ENCODE measurements at regions not wholly inside any gene's neighbourhood (a gene's known extent, or its start where the extent isn't known, plus 50 kb on each side); places are given as distances from the start of the nearest gene placed in this dataset.

DNA sequence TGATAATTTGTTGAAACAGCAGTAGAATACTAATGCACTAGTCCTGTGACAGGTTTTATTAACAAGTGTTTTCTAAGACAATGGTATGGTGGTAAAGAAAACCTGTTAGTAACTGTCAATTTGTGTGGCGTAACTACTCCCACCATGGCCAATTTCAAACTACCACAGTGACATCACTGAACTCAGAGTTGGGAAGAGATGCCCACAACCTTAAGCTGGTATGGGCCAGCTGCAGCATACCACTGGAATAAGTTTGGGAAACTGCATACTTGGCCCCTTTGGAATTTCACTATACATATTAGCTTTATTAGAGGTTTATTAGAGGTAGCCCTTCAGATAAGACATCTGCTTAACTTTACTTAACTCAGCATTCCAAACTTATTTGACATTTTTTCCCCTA is 419.4 kb downstream of the NDFIP2 start:
- Histone ChIP-seq H3K79me2 (ENCODE audit: insufficient read depth, low read length) (no peaks in the 10 kb centered on the region), H3K27ac (ENCODE audit: insufficient read length, low read depth, low read length) (no peak overlapping the region), H2AFZ (ENCODE audit: low read length) (no peak overlapping the region), H3K27me3 (ENCODE audit: insufficient read depth, low read length) (no peaks in the 10 kb centered on the region), H2BK5ac (ENCODE audit: insufficient read length, low read length) (no peak overlapping the region), H3K4me1 (ENCODE audit: insufficient read depth, low read length) (no peaks in the 10 kb centered on the region), H2AK5ac (ENCODE audit: insufficient read length, low read length) (no peak overlapping the region), H3K4ac (ENCODE audit: low read depth, low read length) (no peak overlapping the region), H3K14ac (ENCODE audit: insufficient read depth, low read length) (no peak overlapping the region), H3K79me1 (ENCODE audit: insufficient read depth, low read depth, low read length, poor library complexity, severe bottlenecking) (no peaks in the 10 kb centered on the region), H2BK20ac (ENCODE audit: low read depth, low read length, poor library complexity, severe bottlenecking) (no peak overlapping the region), H3K4me2 (ENCODE audit: insufficient read depth, insufficient read length, low read length) (no peak overlapping the region), H3K9me3 (ENCODE audit: control insufficient read depth, low read depth, low read length) (no peaks in the 10 kb centered on the region), H4K91ac (ENCODE audit: insufficient read length, low read depth, low read length) (no peak overlapping the region), H3T11ph (ENCODE audit: low read length) (no peak overlapping the region), H2BK12ac (ENCODE audit: insufficient read length, low read depth, low read length) (no peak overlapping the region), H2BK15ac (ENCODE audit: low read depth, low read length) (no peak overlapping the region), H3K23ac (ENCODE audit: insufficient read length, low read depth, low read length) (no peak overlapping the region), H2BK120ac (ENCODE audit: low read depth, low read length, poor library complexity, severe bottlenecking) (no peak overlapping the region), H3K9ac (ENCODE audit: extremely low read depth, insufficient read length, low read length) (no peak overlapping the region), H4K5ac (ENCODE audit: insufficient read length, low read depth, low read length) (no peak overlapping the region), H3K56ac (ENCODE audit: insufficient read length, low read depth, low read length) (no peak overlapping the region), H3K18ac (ENCODE audit: insufficient read length, low read depth, low read length) (no peak overlapping the region), H4K20me1 (ENCODE audit: control insufficient read depth, insufficient read depth, insufficient read length) (no peaks in the 10 kb centered on the region), H3K23me2 (ENCODE audit: insufficient read length, low read depth, low read length, poor library complexity, severe bottlenecking) (no peaks in the 10 kb centered on the region), H4K8ac (replicated peaks; ENCODE audit: insufficient read length, low read depth, low read length) (no peak overlapping the region)
- TF ChIP-seq, protein P1, sequence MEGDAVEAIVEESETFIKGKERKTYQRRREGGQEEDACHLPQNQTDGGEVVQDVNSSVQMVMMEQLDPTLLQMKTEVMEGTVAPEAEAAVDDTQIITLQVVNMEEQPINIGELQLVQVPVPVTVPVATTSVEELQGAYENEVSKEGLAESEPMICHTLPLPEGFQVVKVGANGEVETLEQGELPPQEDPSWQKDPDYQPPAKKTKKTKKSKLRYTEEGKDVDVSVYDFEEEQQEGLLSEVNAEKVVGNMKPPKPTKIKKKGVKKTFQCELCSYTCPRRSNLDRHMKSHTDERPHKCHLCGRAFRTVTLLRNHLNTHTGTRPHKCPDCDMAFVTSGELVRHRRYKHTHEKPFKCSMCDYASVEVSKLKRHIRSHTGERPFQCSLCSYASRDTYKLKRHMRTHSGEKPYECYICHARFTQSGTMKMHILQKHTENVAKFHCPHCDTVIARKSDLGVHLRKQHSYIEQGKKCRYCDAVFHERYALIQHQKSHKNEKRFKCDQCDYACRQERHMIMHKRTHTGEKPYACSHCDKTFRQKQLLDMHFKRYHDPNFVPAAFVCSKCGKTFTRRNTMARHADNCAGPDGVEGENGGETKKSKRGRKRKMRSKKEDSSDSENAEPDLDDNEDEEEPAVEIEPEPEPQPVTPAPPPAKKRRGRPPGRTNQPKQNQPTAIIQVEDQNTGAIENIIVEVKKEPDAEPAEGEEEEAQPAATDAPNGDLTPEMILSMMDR (conservative IDR thresholded peaks at IDR 0.05): no peak
- Mint-ChIP-seq H3K27me3 (ENCODE audit: low read depth) (no peaks in the 10 kb centered on the region), H3K4me1 (peaks cover 2 to 5% of the 10 kb centered on the region in 2 experiments; a peak in 3 of 4 replicates), H3K36me3 (ENCODE audit: insufficient read depth in 1 of 3, low read depth in 3 of 3) (no peaks in the 10 kb centered on the region; a peak in 1 of 7 replicates), H3K4me3 (no peak overlapping the region), H3K9me3 (peaks cover 0 to 2% of the 10 kb centered on the region in 2 experiments; a peak in 1 of 5 replicates), H3K27ac (no peak overlapping the region)
- no peak for DNase-seq
- WGBS (ENCODE audit: extremely low coverage, insufficient read length, low lambda C conversion rate): no CpG with 5 or more reads among the region's 1 CpG
